K562 (cell line): ENCODE measurements at regions not wholly inside any gene's neighbourhood (a gene's known extent, or its start where the extent isn't known, plus 50 kb on each side); places are given as distances from the start of the nearest gene placed in this dataset.

Source experiments
- ATAC-seq: fragments of 200-7000 bp; cut with Tn5 transposase; 3 replicates; pipeline ENCODE4 v1.9.1; 2020; ENCODE audit warnings: moderate library complexity
- BruUV-seq: library from RNA; stranded (reverse); fragments of 400-500 nt; replicated peaks from 2 replicates; lab custom pipeline; 2021; lab: Mats Ljungman, UMichigan
- CTCF ChIA-PET: fragments of 300-600 bp; formaldehyde crosslinking; extraction: SDS; loops from one replicate; lab custom pipeline; 2021; ENCODE audit warnings: low intra/inter-chr PET ratio; lab: Yijun Ruan, JAX
- POLR2A ChIA-PET: fragments of 300-600, 350-650 bp; sonication (Branson Sonifier 250); formaldehyde crosslinking; extraction: SDS; loops from one replicate; lab custom pipeline; 2021; ENCODE audit warnings: antibody characterized with exemption, inconsistent platforms; lab: Yijun Ruan, JAX
- DNase-seq, 4 experiments: peaks; one replicate each; pipeline versions ENCODE4 v3.0.0 to v3.0.0-alpha.2; 2011 to 2018; ENCODE audit warnings: low spot score in 3 of 4, mixed read lengths in 3 of 4; ENCODE audit errors: extremely low read depth in 1 of 4
- FAIRE-seq: peaks from 2 replicates; lab custom pipeline; 2011; peaks lifted over from hg19 to GRCh38; lab: Jason Lieb, UNC
- H2AFZ ChIP-seq: 2 replicates; pipeline ENCODE4 v1.6.0; 2011; ENCODE audit warnings: low read depth, low read length, control low read depth, inconsistent platforms
- H3K27ac ChIP-seq: fragments of 200-600 bp; 3 replicates; pipeline ENCODE4 v1.8.0; 2011; ENCODE audit warnings: low read depth, mild to moderate bottlenecking, control low read depth, inconsistent platforms, low read length, moderate library complexity, mixed read lengths; ENCODE audit errors: extremely low read depth
- H3K27me3 ChIP-seq, 2 experiments: fragments of 300-600 bp in 1 of 2; 2 replicates in 1 of 2; 3 replicates in 1 of 2; pipeline versions ENCODE4 v1.6.0 to v1.8.0; 2011; ENCODE audit warnings: inconsistent platforms in 2 of 2, low read length in 2 of 2, mild to moderate bottlenecking in 1 of 2, mixed read lengths in 1 of 2, moderate library complexity in 1 of 2; ENCODE audit not compliant: control insufficient read depth in 2 of 2, insufficient read depth in 2 of 2
- H3K36me3 ChIP-seq: fragments of 300-600 bp; 3 replicates; pipeline ENCODE4 v1.8.0; 2011; ENCODE audit warnings: mild to moderate bottlenecking, low read length, inconsistent platforms; ENCODE audit not compliant: control insufficient read depth, insufficient read depth
- H3K4me1 ChIP-seq, 2 experiments: fragments of 200-600 bp in 1 of 2; replicated peaks in 1 of 2; 2 replicates in 1 of 2; 3 replicates in 1 of 2; pipeline versions ENCODE4 v1.5.1 to v1.8.0; 2011; ENCODE audit warnings: inconsistent platforms in 2 of 2, low read length in 2 of 2, mild to moderate bottlenecking in 1 of 2, mixed read lengths in 1 of 2, moderate library complexity in 1 of 2; ENCODE audit not compliant: control insufficient read depth in 2 of 2, insufficient read depth in 2 of 2
- H3K4me2 ChIP-seq: 2 replicates; pipeline ENCODE4 v1.6.1; 2011; ENCODE audit warnings: low read length, control low read depth, inconsistent platforms, mixed read lengths; ENCODE audit not compliant: insufficient read depth
- H3K4me3 ChIP-seq: fragments of 200-600 bp; sonication (generic), shearing (Covaris generic); 2 replicates; pipeline ENCODE4 v1.5.1; 2016; ENCODE audit warnings: control low read depth, inconsistent platforms
- H3K79me2 ChIP-seq: fragments of 200-600 bp; 3 replicates; pipeline ENCODE4 v1.8.0; 2011; ENCODE audit warnings: low read length, inconsistent platforms; ENCODE audit not compliant: control insufficient read depth, insufficient read depth
- H3K9ac ChIP-seq, 2 experiments: 2 replicates each; pipeline versions ENCODE4 v1.6.0 to v1.6.1; 2011; ENCODE audit warnings: low read depth in 2 of 2, low read length in 2 of 2, control low read depth in 1 of 2, inconsistent platforms in 1 of 2, mild to moderate bottlenecking in 1 of 2, mixed read lengths in 1 of 2; ENCODE audit not compliant: insufficient read depth in 1 of 2
- H3K9me1 ChIP-seq: one replicate; pipeline ENCODE4 v1.6.0; 2011; ENCODE audit warnings: inconsistent platforms, mild to moderate bottlenecking, low read length, moderate library complexity; ENCODE audit not compliant: control insufficient read depth, insufficient read depth
- H3K9me3 ChIP-seq: replicated peaks from 2 replicates; pipeline ENCODE4 v1.5.1; 2011; ENCODE audit warnings: low read depth, low read length, inconsistent platforms; ENCODE audit not compliant: control insufficient read depth, insufficient read depth
- H4K20me1 ChIP-seq: replicated peaks from 2 replicates; pipeline ENCODE4 v1.6.1; 2011; ENCODE audit warnings: low read length, inconsistent platforms, mixed read lengths; ENCODE audit not compliant: control insufficient read depth, insufficient read depth
- FOXP4 ChIP-seq: sonication (generic); formaldehyde crosslinking; IDR thresholded peaks from 2 replicates; pipeline ENCODE4 v1.8.0; 2022; ENCODE audit warnings: mild to moderate bottlenecking, missing genetic modification reagents, borderline replicate concordance
- HDAC6 ChIP-seq: IDR thresholded peaks from 2 replicates; pipeline ENCODE4 v1.6.1; 2012; ENCODE audit warnings: low read depth, mild to moderate bottlenecking, control low read depth, inconsistent platforms, low read length, moderate library complexity
- NCOA6 ChIP-seq: fragments of 450-650 bp; IDR thresholded peaks from 2 replicates; pipeline ENCODE4 v1.6.1; 2017; ENCODE audit warnings: mild to moderate bottlenecking
- PHF21A ChIP-seq: fragments of 450-650 bp; IDR thresholded peaks from 2 replicates; pipeline ENCODE4 v1.6.1; 2017; ENCODE audit warnings: low read depth, borderline replicate concordance
- ZNF146 ChIP-seq: IDR thresholded peaks from one replicate; pipeline ENCODE4 v1.6.1; 2018; ENCODE audit warnings: missing compliant biosample characterization; ENCODE audit not compliant: unreplicated experiment
- ZNF436 ChIP-seq: fragments of 250-450, 450-650 bp; sonication (Bioruptor Pico); formaldehyde crosslinking; IDR thresholded peaks from 2 replicates; pipeline ENCODE4 v1.7.0; 2020; ENCODE audit warnings: mild to moderate bottlenecking
- ZNF586 ChIP-seq: fragments of 450-650 bp; formaldehyde crosslinking; conservative IDR thresholded peaks from 2 replicates; pipeline ENCODE4 v1.4.0; 2020; ENCODE audit warnings: mild to moderate bottlenecking, moderate library complexity
- WGBS: fragments of 100-300 bp; shearing (Covaris generic); methylation state at CpG from one replicate; pipeline ENCODE4 v1.1.6; 2016; ENCODE audit warnings: low coverage, mixed read lengths; ENCODE audit not compliant: insufficient coverage; ENCODE audit errors: missing lambda C conversion rate; 5-methylcytosine and 5-hydroxymethylcytosine counted together
- in situ Hi-C: fragments of 300-500 bp; cut with MboI; formaldehyde crosslinking; loops from 4 replicates; pipeline ENCODE4 v1.15.0; 2018; ENCODE audit warnings: inconsistent platforms, mixed read lengths
- intact Hi-C: fragments of 100-400 bp; cut with micrococcal nuclease; formaldehyde crosslinking; loops from 2 replicates; pipeline ENCODE4 v1.14.2; 2022
- TF ChIP-seq, protein P1 (sequence below), 2 experiments: fragments of 450-650 bp; conservative IDR thresholded peaks; 2 replicates each; pipeline ENCODE4 v1.6.1; 2017; ENCODE audit warnings: mild to moderate bottlenecking in 2 of 2, moderate library complexity in 2 of 2

GRCh38 chr7:41873741-41874140, 170.9 kb upstream of the INHBA start:
- Histone ChIP-seq H3K79me2 (no peaks in the 10 kb centered on the region), H3K9me3 (no peaks in the 10 kb centered on the region), H3K4me1 (no peaks in the 10 kb centered on the region), H3K4me2 (no peak overlapping the region), H3K9ac (no peak overlapping the region), H2AFZ (no peak overlapping the region), H4K20me1 (no peaks in the 10 kb centered on the region), H3K4me3 (no peak overlapping the region), H3K27ac (no peak overlapping the region), H3K9me1 (no peaks in the 10 kb centered on the region), H3K27me3 (no peaks in the 10 kb centered on the region), H3K36me3 (no peaks in the 10 kb centered on the region)
- TF ChIP-seq ZNF146 (no peak), ZNF586 (CRISPR knock-in tag) (no peak), FOXP4 (CRISPR knock-in tag) (no peak), PHF21A (no peak)
- ATAC-seq, result no peak
- no TSS peak for BruUV-seq
- 0% methylated on average over 2 of the region's 2 CpGs for WGBS
- POLR2A ChIA-PET, result no interaction called here
- intact Hi-C loops, result no loop called here
- no peak for DNase-seq
- in situ Hi-C loops, result no loop called here
- CTCF ChIA-PET, result no interaction called here
- FAIRE-seq, result no peak

GRCh38 chr7:41872966-41873365, 170.1 kb upstream of the INHBA start:
- H4K20me1 ChIP-seq, result no peaks in the 10 kb centered on the region
- intact Hi-C loops, result no loop called here
- no peak overlapping the region for H3K9ac ChIP-seq
- H3K4me3 ChIP-seq, result no peak overlapping the region
- H3K79me2 ChIP-seq, result no peaks in the 10 kb centered on the region
- BruUV-seq, result no TSS peak
- 0% methylated on average over 1 of the region's 1 CpG for WGBS
- no peaks in the 10 kb centered on the region for H3K27me3 ChIP-seq
- CTCF ChIA-PET, result no interaction called here
- H3K9me1 ChIP-seq, result no peaks in the 10 kb centered on the region
- no peaks in the 10 kb centered on the region for H3K9me3 ChIP-seq
- ATAC-seq, result no peak
- no peak overlapping the region for H3K4me2 ChIP-seq
- FAIRE-seq, result no peak
- H3K27ac ChIP-seq, result no peak overlapping the region
- DNase-seq, result no peak
- no peaks in the 10 kb centered on the region for H3K4me1 ChIP-seq
- no peak overlapping the region for H2AFZ ChIP-seq
- in situ Hi-C loops, result no loop called here
- no peaks in the 10 kb centered on the region for H3K36me3 ChIP-seq
- POLR2A ChIA-PET, result interaction anchor here (0.7 kb wide), 1 partner anchor 784 kb away, joined by 3 read pairs; no protein-coding TSS in a partner anchor
- TF ChIP-seq ZNF436 (no peak), HDAC6 (no peak), NCOA6 (no peak)
- TF ChIP-seq, protein P1, sequence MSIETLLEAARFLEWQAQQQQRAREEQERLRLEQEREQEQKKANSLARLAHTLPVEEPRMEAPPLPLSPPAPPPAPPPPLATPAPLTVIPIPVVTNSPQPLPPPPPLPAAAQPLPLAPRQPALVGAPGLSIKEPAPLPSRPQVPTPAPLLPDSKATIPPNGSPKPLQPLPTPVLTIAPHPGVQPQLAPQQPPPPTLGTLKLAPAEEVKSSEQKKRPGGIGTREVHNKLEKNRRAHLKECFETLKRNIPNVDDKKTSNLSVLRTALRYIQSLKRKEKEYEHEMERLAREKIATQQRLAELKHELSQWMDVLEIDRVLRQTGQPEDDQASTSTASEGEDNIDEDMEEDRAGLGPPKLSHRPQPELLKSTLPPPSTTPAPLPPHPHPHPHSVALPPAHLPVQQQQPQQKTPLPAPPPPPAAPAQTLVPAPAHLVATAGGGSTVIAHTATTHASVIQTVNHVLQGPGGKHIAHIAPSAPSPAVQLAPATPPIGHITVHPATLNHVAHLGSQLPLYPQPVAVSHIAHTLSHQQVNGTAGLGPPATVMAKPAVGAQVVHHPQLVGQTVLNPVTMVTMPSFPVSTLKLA (conservative IDR thresholded peaks at IDR 0.05), result no peak
